SJCRH30 (cell line): ENCODE measurements at regions not wholly inside any gene's neighbourhood (a gene's known extent, or its start where the extent isn't known, plus 50 kb on each side); places are given as distances from the start of the nearest gene placed in this dataset.

Source experiments
- DNase-seq, 2 experiments: peaks; one replicate each; pipeline ENCODE4 v3.0.0-alpha.2; 2015 to 2020
- H3K27ac ChIP-seq: fragments of 250-450 bp; sonication (Bioruptor Pico); 2 replicates; pipeline ENCODE4 v1.5.1; 2020; ENCODE audit warnings: mild to moderate bottlenecking, moderate library complexity
- H3K27me3 ChIP-seq: fragments of 250-450 bp; sonication (Bioruptor Pico); 2 replicates; pipeline ENCODE4 v1.5.1; 2020; ENCODE audit warnings: mild to moderate bottlenecking, moderate library complexity
- H3K36me3 ChIP-seq: fragments of 250-450 bp; sonication (Bioruptor Pico); 2 replicates; pipeline ENCODE4 v1.5.1; 2020; ENCODE audit warnings: mild to moderate bottlenecking, moderate library complexity
- H3K4me1 ChIP-seq: fragments of 250-450 bp; sonication (Bioruptor Pico); 2 replicates; pipeline ENCODE4 v1.5.1; 2020; ENCODE audit warnings: mild to moderate bottlenecking, moderate library complexity
- H3K4me3 ChIP-seq: fragments of 250-450 bp; sonication (Bioruptor Pico); 2 replicates; pipeline ENCODE4 v1.5.1; 2020; ENCODE audit warnings: mild to moderate bottlenecking, moderate library complexity
- H3K9me3 ChIP-seq: fragments of 250-450 bp; sonication (Bioruptor Pico); replicated peaks from 2 replicates; pipeline ENCODE4 v1.5.1; 2020; ENCODE audit warnings: mild to moderate bottlenecking, moderate library complexity

DNA sequence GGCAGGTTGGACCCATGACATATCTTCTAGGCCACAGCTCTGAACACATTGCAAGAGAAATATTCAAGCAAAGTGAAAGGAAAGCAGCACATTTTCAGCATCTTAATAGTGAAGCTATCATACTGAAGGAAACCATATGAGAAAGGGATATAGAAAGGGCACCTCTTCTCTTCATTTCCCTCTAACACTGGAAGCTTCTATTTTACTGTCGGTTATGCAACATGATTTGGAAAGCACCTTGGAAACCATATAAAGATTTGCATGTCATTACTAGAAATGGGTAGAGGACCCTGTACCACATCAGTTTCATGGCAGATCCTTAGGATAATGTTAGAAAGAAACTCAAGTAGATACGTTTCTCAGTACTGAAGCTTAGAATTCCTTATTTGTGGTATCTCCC, 70.5 kb upstream of the HMGN3 start:
- no peak overlapping the region for H3K27ac ChIP-seq
- no peak for DNase-seq
- no peaks in the 10 kb centered on the region for H3K27me3 ChIP-seq
- H3K4me1 ChIP-seq = peaks cover 17% of the 10 kb centered on the region
- H3K9me3 ChIP-seq = no peaks in the 10 kb centered on the region
- no peak overlapping the region for H3K4me3 ChIP-seq
- H3K36me3 ChIP-seq = no peaks in the 10 kb centered on the region

DNA sequence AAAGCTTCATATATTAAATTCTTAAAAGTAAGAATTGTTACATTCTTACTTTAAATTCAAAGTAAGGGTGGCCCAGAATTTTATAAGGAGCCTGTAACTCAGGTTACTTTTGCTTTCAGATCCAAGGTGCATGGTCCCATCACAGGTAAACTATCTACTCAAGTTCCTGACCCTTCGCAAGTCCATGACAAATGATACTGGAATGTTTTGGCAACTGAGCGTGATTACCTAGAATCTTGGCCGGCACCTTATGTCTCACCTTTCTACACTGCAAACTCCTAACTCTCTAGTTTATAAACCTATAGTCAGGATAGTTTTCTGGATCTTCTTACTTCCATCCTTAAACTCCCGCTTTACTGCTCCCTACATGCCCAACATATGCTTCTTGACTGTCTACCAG, 67.9 kb upstream of the HMGN3 start:
- Histone ChIP-seq H3K27me3 (no peaks in the 10 kb centered on the region), H3K4me1 (peaks cover 17% of the 10 kb centered on the region)
- peak in 1 of 2 experiments; percentile 9 for DNase-seq

DNA sequence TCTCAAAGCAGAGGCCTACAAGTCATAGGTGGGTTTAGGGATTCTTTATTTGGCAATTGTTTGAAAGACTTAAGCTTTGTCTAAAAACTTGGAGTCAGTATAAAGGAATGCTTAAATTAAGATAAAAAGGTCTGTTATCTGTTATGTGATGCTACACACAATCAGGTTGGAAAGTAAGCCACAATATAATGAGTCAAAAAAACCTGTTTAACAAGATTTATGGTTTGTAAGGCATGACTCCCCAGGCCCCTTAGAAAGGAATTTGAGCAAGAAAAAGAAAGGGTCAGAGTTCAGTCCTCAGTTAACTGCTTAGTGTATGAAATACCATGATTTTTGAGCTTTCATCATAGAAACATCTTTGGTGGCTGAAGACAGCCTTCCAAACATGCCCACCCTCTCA, 66.8 kb upstream of the HMGN3 start:
- Histone ChIP-seq H3K27me3 (no peaks in the 10 kb centered on the region), H3K27ac (peak overlapping the region; percentile 70), H3K4me3 (no peak overlapping the region), H3K36me3 (no peaks in the 10 kb centered on the region), H3K9me3 (no peaks in the 10 kb centered on the region; the same call in 1 of the 2 replicates), H3K4me1 (peaks cover 17% of the 10 kb centered on the region)
- peak in 1 of 2 experiments; percentile 6 for DNase-seq

More for the DNA sequence above, 67.9 kb upstream of the HMGN3 start:
- Histone ChIP-seq H3K36me3 (no peaks in the 10 kb centered on the region), H3K4me3 (no peak overlapping the region), H3K27ac (peak overlapping the region; percentile 70), H3K9me3 (no peaks in the 10 kb centered on the region; the same call in 1 of the 2 replicates)

DNA sequence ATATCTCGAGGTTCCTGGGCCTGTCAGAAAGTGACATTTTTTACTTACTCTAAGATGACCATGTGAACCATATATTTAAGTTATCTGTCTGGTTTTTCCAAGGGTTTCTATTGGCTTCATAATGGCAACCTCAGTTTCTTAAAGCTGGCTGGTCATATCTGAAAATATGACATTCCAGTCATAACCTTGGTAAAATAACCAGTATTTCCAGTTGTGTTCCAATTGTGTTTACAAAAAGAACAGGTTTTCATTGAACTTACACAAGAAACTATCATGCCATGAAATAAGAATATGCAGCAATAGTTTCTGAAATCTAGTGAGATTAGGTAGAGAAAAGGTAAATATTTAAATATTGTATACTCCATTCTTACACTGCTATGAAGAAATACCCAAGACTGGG, 61.7 kb upstream of the HMGN3 start:
- peaks cover 3% of the 10 kb centered on the region for H3K4me1 ChIP-seq
- H3K4me3 ChIP-seq = no peak overlapping the region
- no peak for DNase-seq

More for the DNA sequence above, 61.7 kb upstream of the HMGN3 start:
- Histone ChIP-seq H3K9me3 (peaks cover 2% of the 10 kb centered on the region; the same call in 1 of the 2 replicates), H3K27me3 (no peaks in the 10 kb centered on the region), H3K27ac (no peak overlapping the region), H3K36me3 (no peaks in the 10 kb centered on the region)
